A549 (cell line): ENCODE measurements at regions not wholly inside any gene's neighbourhood (a gene's known extent, or its start where the extent isn't known, plus 50 kb on each side); places are given as distances from the start of the nearest gene placed in this dataset.
"Not testable (repeated sequence)": the region's sequence is repeated elsewhere in the genome, so short reads cannot be mapped to it uniquely, and the experiment has no call there.

Experiments used
- ATAC-seq, 2 experiments: fragments of 200-7000 bp in 1 of 2; fragments of >200 bp in 1 of 2; cut with Nextera tagmentation in 1 of 2; cut with Tn5 transposase in 1 of 2; 3 replicates each; pipeline versions ENCODE4 v1.8.0 to v1.9.1; 2018 to 2020; ENCODE audit warnings: mild to moderate bottlenecking in 1 of 2, moderate library complexity in 1 of 2
- CTCF ChIA-PET: fragments of 300-600 bp; sonication (Branson Sonifier 250); formaldehyde crosslinking; extraction: SDS; loops from one replicate; lab custom pipeline; 2021; ENCODE audit warnings: antibody characterized with exemption, inconsistent platforms; lab: Yijun Ruan, JAX
- POLR2A ChIA-PET: fragments of 350-600 bp; formaldehyde crosslinking; extraction: SDS; loops from one replicate; lab custom pipeline; 2021; ENCODE audit warnings: antibody characterized with exemption, inconsistent platforms; lab: Yijun Ruan, JAX
- DNase-seq, 2 experiments: peaks; one replicate each; pipeline versions ENCODE4 v3.0.0 to v3.0.0-alpha.2; 2011 to 2016; ENCODE audit warnings: low read depth in 1 of 2, low spot score in 1 of 2
- FAIRE-seq: peaks from 2 replicates; lab custom pipeline; 2011; peaks lifted over from hg19 to GRCh38; lab: Jason Lieb, UNC
- H3K27ac ChIP-seq, 2 experiments: fragments of >200 bp; sonication (Bioruptor Twin); formaldehyde crosslinking; 3 replicates each; pipeline ENCODE4 v1.5.1; 2016 to 2017
- H3K4me1 ChIP-seq: fragments of >200 bp; sonication (Bioruptor Twin); formaldehyde crosslinking; 3 replicates; pipeline ENCODE4 v1.6.1; 2016
- H3K4me2 ChIP-seq: fragments of >200 bp; sonication (Bioruptor Twin); formaldehyde crosslinking; 3 replicates; pipeline ENCODE4 v1.6.1; 2016
- H3K4me3 ChIP-seq: fragments of >200 bp; sonication (Bioruptor Twin); formaldehyde crosslinking; 3 replicates; pipeline ENCODE4 v1.5.1; 2016
- H3K9me3 ChIP-seq: fragments of >200 bp; sonication (Bioruptor Twin); formaldehyde crosslinking; 3 replicates; pipeline ENCODE4 v1.6.1; 2016
- BCL3 ChIP-seq: fragments of >200 bp; sonication (Bioruptor Twin); formaldehyde crosslinking; IDR thresholded peaks from 3 replicates; pipeline ENCODE4 v1.6.1; 2016
- CEBPB ChIP-seq, 2 experiments: fragments of >200 bp in 1 of 2; sonication (Bioruptor Twin) in 1 of 2; formaldehyde crosslinking in 1 of 2; IDR thresholded peaks; 2 replicates each; pipeline ENCODE4 v1.6.1; 2012 to 2016
- CHD2 ChIP-seq: fragments of 150-350 bp; IDR thresholded peaks from 2 replicates; pipeline ENCODE4 v1.6.1; 2014; ENCODE audit warnings: low read length; ENCODE audit not compliant: partially characterized antibody
- CHD4 ChIP-seq: fragments of 200-600 bp; sonication (generic); IDR thresholded peaks from 2 replicates; pipeline ENCODE4 v1.6.1; 2016; ENCODE audit warnings: antibody characterized with exemption, mild to moderate bottlenecking, borderline replicate concordance
- EHMT2 ChIP-seq: fragments of 200-600 bp; sonication (generic); IDR thresholded peaks from 2 replicates; pipeline ENCODE4 v1.6.1; 2016; ENCODE audit warnings: antibody characterized with exemption, low read depth, mild to moderate bottlenecking, moderate library complexity
- EP300 ChIP-seq, 2 experiments: fragments of >200 bp; sonication (Bioruptor Twin); formaldehyde crosslinking; IDR thresholded peaks; 2 replicates in 1 of 2; 3 replicates in 1 of 2; pipeline ENCODE4 v1.6.1; 2016 to 2017
- ESRRA ChIP-seq: fragments of 150-350 bp; IDR thresholded peaks from 2 replicates; pipeline ENCODE4 v1.6.1; 2014; ENCODE audit warnings: mild to moderate bottlenecking, low read length, borderline replicate concordance
- FOSB ChIP-seq: fragments of 250-450 bp; sonication (Bioruptor Pico); IDR thresholded peaks from 2 replicates; pipeline ENCODE4 v1.5.0; 2020; ENCODE audit warnings: mild to moderate bottlenecking, moderate library complexity
- GATA3 ChIP-seq: IDR thresholded peaks from 2 replicates; pipeline ENCODE4 v1.6.1; 2012; ENCODE audit warnings: borderline replicate concordance
- HDAC2 ChIP-seq: fragments of 200-600 bp; sonication (generic); IDR thresholded peaks from 2 replicates; pipeline ENCODE4 v1.6.1; 2016
- HOXB5 ChIP-seq: fragments of 250-450 bp; sonication (Bioruptor Pico); IDR thresholded peaks from 2 replicates; pipeline ENCODE4 v1.5.0; 2020; ENCODE audit warnings: mild to moderate bottlenecking, moderate library complexity
- JUNB ChIP-seq: fragments of >200 bp; sonication (Bioruptor Twin); formaldehyde crosslinking; IDR thresholded peaks from 2 replicates; pipeline ENCODE4 v1.6.1; 2016
- MAX ChIP-seq: IDR thresholded peaks from 2 replicates; pipeline ENCODE4 v1.6.1; 2012
- NR3C1 ChIP-seq: fragments of >200 bp; sonication (Bioruptor Twin); formaldehyde crosslinking; IDR thresholded peaks from 3 replicates; pipeline ENCODE4 v1.6.1; 2017
- POLR2AphosphoS2 ChIP-seq: conservative IDR thresholded peaks from 2 replicates; pipeline ENCODE4 v1.6.1; 2012; ENCODE audit warnings: low read length, improper control_type of control experiment, inconsistent platforms
- REST ChIP-seq: fragments of 200-600 bp; sonication (generic); IDR thresholded peaks from 2 replicates; pipeline ENCODE4 v1.6.1; 2016; ENCODE audit warnings: antibody characterized with exemption, mild to moderate bottlenecking, moderate library complexity
- SMC3 ChIP-seq: fragments of >200 bp; sonication (Bioruptor Twin); formaldehyde crosslinking; IDR thresholded peaks from 3 replicates; pipeline ENCODE4 v1.6.1; 2018; ENCODE audit warnings: inconsistent platforms
- SREBF2 ChIP-seq: fragments of 450-650 bp; IDR thresholded peaks from 2 replicates; pipeline ENCODE4 v1.6.1; 2014; ENCODE audit warnings: mild to moderate bottlenecking, moderate library complexity
- TFCP2L1 ChIP-seq: fragments of 250-450 bp; sonication (Bioruptor Pico); IDR thresholded peaks from 2 replicates; pipeline ENCODE4 v1.5.0; 2021; ENCODE audit warnings: mild to moderate bottlenecking
- TP53 ChIP-seq: fragments of 250-450 bp; sonication (Bioruptor Pico); IDR thresholded peaks from 2 replicates; pipeline ENCODE4 v1.5.0; 2021; ENCODE audit warnings: mild to moderate bottlenecking, moderate library complexity
- ZC3H11A ChIP-seq: fragments of 450-650 bp; IDR thresholded peaks from 2 replicates; pipeline ENCODE4 v1.6.1; 2014; ENCODE audit warnings: antibody characterized with exemption, mild to moderate bottlenecking
- ZNF302 ChIP-seq: fragments of 250-450 bp; sonication (Bioruptor Pico); IDR thresholded peaks from 2 replicates; pipeline ENCODE4 v1.9.0; 2021; ENCODE audit warnings: inconsistent platforms, mild to moderate bottlenecking, moderate library complexity
- WGBS: methylation state at CpG from one replicate; pipeline ENCODE4 v1.1.6; 2017; ENCODE audit errors: missing lambda C conversion rate; 5-methylcytosine and 5-hydroxymethylcytosine counted together
- TF ChIP-seq, protein P1 (sequence below): fragments of 150-350 bp; IDR thresholded peaks from 2 replicates; pipeline ENCODE4 v1.6.1; 2014; ENCODE audit warnings: low read depth, mild to moderate bottlenecking, low read length

DNA sequence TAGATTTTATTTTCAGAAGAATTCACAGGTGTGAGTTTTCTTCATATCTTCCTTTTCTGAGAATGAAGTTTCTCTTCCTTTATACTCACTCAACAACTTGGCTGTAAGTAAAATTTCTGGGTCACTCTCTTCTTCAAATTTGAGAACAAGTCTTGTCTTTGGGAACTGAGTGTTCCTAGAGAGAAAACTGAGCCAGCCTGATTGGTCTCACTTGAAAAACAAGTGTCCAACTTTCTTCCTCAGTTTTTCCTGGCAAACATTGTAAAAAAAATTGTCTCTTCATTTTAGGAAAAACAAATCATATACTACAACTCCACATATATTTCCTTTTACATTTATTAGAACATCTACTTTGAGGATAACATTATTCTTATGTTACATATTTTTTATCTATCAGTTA lies 156.1 kb upstream of the GHR start:
- FAIRE-seq (no peak), DNase-seq (no peak), ATAC-seq (no peak)
- Histone ChIP-seq H3K9me3 (no peaks in the 10 kb centered on the region), H3K4me2 (no peak overlapping the region), H3K4me3 (no peak overlapping the region), H3K27ac (no peak overlapping the region), H3K4me1 (no peaks in the 10 kb centered on the region)
- POLR2A ChIA-PET = no interaction called here
- CTCF ChIA-PET = no interaction called here
- TF ChIP-seq GATA3 (no peak), CHD4 (no peak), ESRRA (no peak), CEBPB (IDR thresholded peaks at IDR 0.05) (no peak), HDAC2 (no peak), TFCP2L1 (CRISPR knock-in tag) (no peak), BCL3 (no peak), SMC3 (no peak), EHMT2 (no peak), JUNB (no peak), MAX (no peak), ZC3H11A (no peak), REST (no peak), CHD2 (no peak), HOXB5 (no peak), FOSB (CRISPR knock-in tag) (no peak), EP300 (IDR thresholded peaks at IDR 0.05) (no peak), TP53 (CRISPR knock-in tag) (no peak)
- TF ChIP-seq, protein P1, sequence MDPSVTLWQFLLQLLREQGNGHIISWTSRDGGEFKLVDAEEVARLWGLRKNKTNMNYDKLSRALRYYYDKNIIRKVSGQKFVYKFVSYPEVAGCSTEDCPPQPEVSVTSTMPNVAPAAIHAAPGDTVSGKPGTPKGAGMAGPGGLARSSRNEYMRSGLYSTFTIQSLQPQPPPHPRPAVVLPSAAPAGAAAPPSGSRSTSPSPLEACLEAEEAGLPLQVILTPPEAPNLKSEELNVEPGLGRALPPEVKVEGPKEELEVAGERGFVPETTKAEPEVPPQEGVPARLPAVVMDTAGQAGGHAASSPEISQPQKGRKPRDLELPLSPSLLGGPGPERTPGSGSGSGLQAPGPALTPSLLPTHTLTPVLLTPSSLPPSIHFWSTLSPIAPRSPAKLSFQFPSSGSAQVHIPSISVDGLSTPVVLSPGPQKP = no peak

GRCh38 chr5:42268170-42268569 lies 155.1 kb upstream of the GHR start:
- DNase-seq, POLR2A ChIA-PET, H3K4me1 ChIP-seq, H3K27ac ChIP-seq, H3K9me3 ChIP-seq, FAIRE-seq, CTCF ChIA-PET, H3K4me3 ChIP-seq, ATAC-seq, H3K4me2 ChIP-seq: not testable (repeated sequence)
- 3% methylated on average over 1 of the region's 1 CpG for WGBS

- H3K27ac ChIP-seq = no peak overlapping the region
- CTCF ChIA-PET = no interaction called here
- 35% methylated on average over 2 of the region's 2 CpGs for WGBS
- no peak overlapping the region for H3K4me2 ChIP-seq
- no peaks in the 10 kb centered on the region for H3K4me1 ChIP-seq
- H3K9me3 ChIP-seq = no peaks in the 10 kb centered on the region
- no peak for ATAC-seq
- no peak for FAIRE-seq
- POLR2A ChIA-PET = no interaction called here
- no peak overlapping the region for H3K4me3 ChIP-seq
- no peak for DNase-seq
- TF ChIP-seq MAX (no peak), ZNF302 (CRISPR knock-in tag) (no peak), NR3C1 (no peak), POLR2AphosphoS2 (no peak), SREBF2 (no peak), EHMT2 (no peak)
Measured at GRCh38 chr5:42268630-42269029, 154.6 kb upstream of the GHR start.
